ENCODE measurements at regions not wholly inside any gene's neighbourhood (a gene's known extent, or its start where the extent isn't known, plus 50 kb on each side); places are given as distances from the start of the nearest gene placed in this dataset.

DNA sequence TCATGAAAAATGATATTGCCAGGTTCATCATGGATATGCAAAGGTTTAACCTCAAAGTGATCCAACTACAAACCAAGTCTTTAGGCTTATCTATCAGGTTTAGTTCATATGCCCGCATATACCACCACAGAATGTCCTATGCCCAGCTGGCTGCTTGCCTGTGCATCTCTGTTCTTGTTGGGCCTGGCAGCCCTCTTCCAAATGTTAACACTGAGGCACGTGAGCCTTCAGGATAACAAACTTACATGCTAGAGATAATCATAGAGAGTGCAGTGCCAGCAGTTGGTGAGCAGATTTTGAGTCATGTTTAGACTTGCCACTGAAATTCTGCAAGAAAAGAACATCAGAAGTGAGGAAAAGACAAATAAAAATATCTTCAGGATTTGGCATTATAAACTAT lies 607.9 kb upstream of the TMPRSS15 start:
- TF ChIP-seq POLR2A (IDR thresholded peaks at IDR 0.05; ENCODE audit: low read depth, low read length), result no peak
- TF ChIP-seq, protein P1, sequence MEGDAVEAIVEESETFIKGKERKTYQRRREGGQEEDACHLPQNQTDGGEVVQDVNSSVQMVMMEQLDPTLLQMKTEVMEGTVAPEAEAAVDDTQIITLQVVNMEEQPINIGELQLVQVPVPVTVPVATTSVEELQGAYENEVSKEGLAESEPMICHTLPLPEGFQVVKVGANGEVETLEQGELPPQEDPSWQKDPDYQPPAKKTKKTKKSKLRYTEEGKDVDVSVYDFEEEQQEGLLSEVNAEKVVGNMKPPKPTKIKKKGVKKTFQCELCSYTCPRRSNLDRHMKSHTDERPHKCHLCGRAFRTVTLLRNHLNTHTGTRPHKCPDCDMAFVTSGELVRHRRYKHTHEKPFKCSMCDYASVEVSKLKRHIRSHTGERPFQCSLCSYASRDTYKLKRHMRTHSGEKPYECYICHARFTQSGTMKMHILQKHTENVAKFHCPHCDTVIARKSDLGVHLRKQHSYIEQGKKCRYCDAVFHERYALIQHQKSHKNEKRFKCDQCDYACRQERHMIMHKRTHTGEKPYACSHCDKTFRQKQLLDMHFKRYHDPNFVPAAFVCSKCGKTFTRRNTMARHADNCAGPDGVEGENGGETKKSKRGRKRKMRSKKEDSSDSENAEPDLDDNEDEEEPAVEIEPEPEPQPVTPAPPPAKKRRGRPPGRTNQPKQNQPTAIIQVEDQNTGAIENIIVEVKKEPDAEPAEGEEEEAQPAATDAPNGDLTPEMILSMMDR (IDR thresholded peaks at IDR 0.05; ENCODE audit: extremely low read depth in 1 of 2, insufficient read depth in 1 of 2, low read depth in 1 of 2, low read length in 2 of 2), result no peak
- TF ChIP-seq, protein P2, sequence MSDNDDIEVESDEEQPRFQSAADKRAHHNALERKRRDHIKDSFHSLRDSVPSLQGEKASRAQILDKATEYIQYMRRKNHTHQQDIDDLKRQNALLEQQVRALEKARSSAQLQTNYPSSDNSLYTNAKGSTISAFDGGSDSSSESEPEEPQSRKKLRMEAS (IDR thresholded peaks at IDR 0.05; ENCODE audit: insufficient read depth, insufficient read length), result no peak
- no peak for TF ChIP-seq EZH2 (IDR thresholded peaks at IDR 0.05; ENCODE audit: borderline replicate concordance, low read depth, low read length, severe bottlenecking)
- no peak for TF ChIP-seq FOS (IDR thresholded peaks at IDR 0.05; ENCODE audit: borderline replicate concordance, insufficient read depth, low read length)
- no peak for TF ChIP-seq GATA2 (IDR thresholded peaks at IDR 0.05; ENCODE audit: insufficient read depth, insufficient read length, low read depth, low read length)
- TF ChIP-seq POLR2AphosphoS5 (IDR thresholded peaks at IDR 0.05; ENCODE audit: insufficient read depth, low read depth, low read length), result no peak
- TF ChIP-seq JUN (IDR thresholded peaks at IDR 0.05; ENCODE audit: borderline replicate concordance, insufficient read depth, insufficient read length, low read depth), result no peak
- no peak for TF ChIP-seq MYC (IDR thresholded peaks at IDR 0.05; ENCODE audit: low read depth, low read length)

Measured in endothelial cell of umbilical vein (primary cell).